PFSK-1 (cell line): ENCODE measurements at regions not wholly inside any gene's neighbourhood (a gene's known extent, or its start where the extent isn't known, plus 50 kb on each side); places are given as distances from the start of the nearest gene placed in this dataset.

Experiments used
- FOXP2 ChIP-seq: optimal IDR thresholded peaks from 2 replicates; pipeline ENCODE3; 2011; ENCODE audit warnings: borderline replicate concordance, control low read depth, inconsistent platforms; ENCODE audit not compliant: insufficient read depth; ENCODE audit errors: extremely low read length, extremely low read depth
- POLR2AphosphoS5 ChIP-seq: IDR thresholded peaks from 2 replicates; pipeline ENCODE4 v1.6.1; 2012; ENCODE audit warnings: low read depth, mild to moderate bottlenecking, control low read depth, low read length, moderate library complexity
- SIN3A ChIP-seq: IDR thresholded peaks from 2 replicates; pipeline ENCODE4 v1.6.1; 2012; ENCODE audit warnings: mild to moderate bottlenecking, low read length, moderate library complexity, borderline replicate concordance; ENCODE audit not compliant: insufficient read depth
- TAF1 ChIP-seq: IDR thresholded peaks from 2 replicates; pipeline ENCODE4 v1.6.1; 2012; ENCODE audit warnings: low read length, control low read depth, borderline replicate concordance; ENCODE audit not compliant: insufficient read depth
- TF ChIP-seq, protein P1 (sequence below), 2 experiments: IDR thresholded peaks; 2 replicates each; pipeline versions ENCODE4 v1.6.1 to v1.8.0; 2011 to 2012; ENCODE audit warnings: low read depth in 2 of 2, low read length in 2 of 2, control low read depth in 1 of 2, inconsistent platforms in 1 of 2, mild to moderate bottlenecking in 1 of 2, moderate library complexity in 1 of 2; ENCODE audit not compliant: insufficient read depth in 1 of 2

DNA sequence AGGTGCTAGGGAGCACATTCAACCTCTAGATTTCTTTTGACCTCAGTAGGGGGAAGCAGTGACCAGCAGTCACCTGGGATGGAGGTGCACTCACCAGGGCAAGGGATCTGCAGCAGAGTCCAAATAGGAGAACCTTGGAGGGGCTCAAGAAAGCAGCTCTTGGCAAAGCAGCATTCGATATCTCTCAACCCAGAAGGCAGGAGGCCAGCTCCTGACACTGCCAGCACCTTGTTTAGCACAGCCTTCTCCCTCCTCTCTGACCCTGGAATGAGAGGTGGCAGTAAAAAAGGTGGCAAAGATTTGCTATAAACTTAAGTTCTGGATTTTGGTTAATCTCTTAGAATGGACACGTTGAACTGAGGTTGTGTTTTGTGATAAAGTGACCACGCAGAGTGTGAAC, 107.9 kb downstream of the AQP9 start:
- TF ChIP-seq, protein P1, sequence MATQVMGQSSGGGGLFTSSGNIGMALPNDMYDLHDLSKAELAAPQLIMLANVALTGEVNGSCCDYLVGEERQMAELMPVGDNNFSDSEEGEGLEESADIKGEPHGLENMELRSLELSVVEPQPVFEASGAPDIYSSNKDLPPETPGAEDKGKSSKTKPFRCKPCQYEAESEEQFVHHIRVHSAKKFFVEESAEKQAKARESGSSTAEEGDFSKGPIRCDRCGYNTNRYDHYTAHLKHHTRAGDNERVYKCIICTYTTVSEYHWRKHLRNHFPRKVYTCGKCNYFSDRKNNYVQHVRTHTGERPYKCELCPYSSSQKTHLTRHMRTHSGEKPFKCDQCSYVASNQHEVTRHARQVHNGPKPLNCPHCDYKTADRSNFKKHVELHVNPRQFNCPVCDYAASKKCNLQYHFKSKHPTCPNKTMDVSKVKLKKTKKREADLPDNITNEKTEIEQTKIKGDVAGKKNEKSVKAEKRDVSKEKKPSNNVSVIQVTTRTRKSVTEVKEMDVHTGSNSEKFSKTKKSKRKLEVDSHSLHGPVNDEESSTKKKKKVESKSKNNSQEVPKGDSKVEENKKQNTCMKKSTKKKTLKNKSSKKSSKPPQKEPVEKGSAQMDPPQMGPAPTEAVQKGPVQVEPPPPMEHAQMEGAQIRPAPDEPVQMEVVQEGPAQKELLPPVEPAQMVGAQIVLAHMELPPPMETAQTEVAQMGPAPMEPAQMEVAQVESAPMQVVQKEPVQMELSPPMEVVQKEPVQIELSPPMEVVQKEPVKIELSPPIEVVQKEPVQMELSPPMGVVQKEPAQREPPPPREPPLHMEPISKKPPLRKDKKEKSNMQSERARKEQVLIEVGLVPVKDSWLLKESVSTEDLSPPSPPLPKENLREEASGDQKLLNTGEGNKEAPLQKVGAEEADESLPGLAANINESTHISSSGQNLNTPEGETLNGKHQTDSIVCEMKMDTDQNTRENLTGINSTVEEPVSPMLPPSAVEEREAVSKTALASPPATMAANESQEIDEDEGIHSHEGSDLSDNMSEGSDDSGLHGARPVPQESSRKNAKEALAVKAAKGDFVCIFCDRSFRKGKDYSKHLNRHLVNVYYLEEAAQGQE (IDR thresholded peaks at IDR 0.05; ENCODE audit: insufficient read depth in 1 of 2, low read depth in 2 of 2, low read length in 2 of 2): no peak
- TF ChIP-seq SIN3A (no peak), TAF1 (no peak), FOXP2 (no peak), POLR2AphosphoS5 (no peak)

DNA sequence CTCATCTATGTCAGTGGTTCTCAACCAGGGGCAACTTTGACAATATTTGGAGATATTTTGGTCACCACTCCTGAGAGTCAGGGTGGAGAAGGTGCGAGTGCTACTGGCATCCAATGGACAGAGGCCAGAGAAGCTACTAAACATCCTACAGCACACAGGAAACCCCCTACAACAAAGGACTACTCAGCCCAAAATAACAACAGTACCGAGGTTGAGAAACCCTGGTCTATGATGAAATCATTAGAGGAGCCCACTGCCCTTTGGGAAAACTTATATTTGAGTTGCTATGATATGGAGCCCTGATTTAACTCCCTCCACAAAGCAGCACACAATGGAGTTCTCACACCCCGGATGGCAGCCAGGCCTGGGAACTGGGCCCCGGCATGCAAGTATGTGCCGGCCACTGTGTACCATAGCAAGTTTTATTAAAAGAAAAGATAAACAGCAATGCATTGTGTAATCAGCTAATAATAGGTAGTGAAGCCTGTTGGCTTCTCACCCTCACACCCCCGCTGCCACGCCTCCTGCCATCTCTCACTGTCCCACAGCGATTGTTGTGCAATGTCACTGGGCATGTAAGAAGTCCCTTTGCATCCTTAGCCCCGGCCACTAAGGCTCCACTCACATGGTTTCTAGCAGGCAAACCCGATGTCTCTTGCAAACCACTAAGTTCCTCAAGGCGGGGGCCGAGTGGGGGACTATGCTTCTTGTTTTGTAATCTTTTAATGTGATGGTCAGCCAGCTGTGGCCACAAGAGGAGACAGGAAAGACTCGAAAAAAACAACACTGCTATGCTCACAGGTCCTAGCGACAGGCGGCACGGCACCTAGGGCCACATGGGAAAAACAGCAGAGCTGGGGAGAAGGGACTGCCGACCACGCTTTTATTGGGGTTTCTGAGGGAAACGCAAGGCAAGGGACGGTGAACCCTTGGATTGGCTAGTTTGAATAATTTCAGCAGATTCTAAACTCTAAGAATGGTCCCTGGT, 110.0 kb downstream of the AQP9 start:
- TF ChIP-seq TAF1: no peak
- TF ChIP-seq, protein P1 (IDR thresholded peaks at IDR 0.05; ENCODE audit: insufficient read depth in 1 of 2, low read depth in 2 of 2, low read length in 2 of 2): no peak
- no peak for TF ChIP-seq POLR2AphosphoS5
- TF ChIP-seq FOXP2: no peak
- no peak for TF ChIP-seq SIN3A

DNA sequence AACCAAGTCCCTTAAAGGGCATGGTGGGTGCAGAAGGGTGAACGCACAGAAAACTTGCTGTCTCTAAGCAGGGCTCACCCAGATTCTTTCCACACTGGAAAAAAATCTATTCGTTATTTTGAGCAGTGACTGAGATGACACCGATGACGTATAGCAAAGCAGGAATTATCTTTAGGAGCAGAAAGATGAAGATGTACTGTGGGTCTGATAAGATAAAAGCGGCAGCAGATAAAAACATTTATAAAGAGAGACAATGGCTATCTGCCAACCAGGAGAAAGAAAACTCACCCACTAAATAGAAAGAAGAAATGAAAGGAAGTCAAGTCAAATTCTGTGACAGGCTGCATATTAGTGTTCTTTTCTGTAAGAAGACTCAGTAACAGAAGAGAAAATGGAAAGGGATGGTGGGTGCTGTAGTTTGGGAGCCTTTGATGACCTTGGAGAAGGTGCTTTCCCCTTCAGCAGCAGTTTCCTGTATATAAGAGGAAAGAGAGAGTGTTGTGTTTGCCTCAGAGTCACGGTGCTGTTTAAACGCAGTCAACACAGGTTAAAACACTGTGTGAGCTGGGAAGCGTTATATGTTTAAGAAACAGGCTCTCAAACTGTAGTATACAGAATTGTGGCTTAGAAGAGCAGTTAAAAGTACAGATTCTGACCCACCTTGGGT, 111.6 kb downstream of the AQP9 start:
- TF ChIP-seq TAF1: no peak
- TF ChIP-seq POLR2AphosphoS5: no peak
- TF ChIP-seq FOXP2: no peak
- TF ChIP-seq SIN3A: no peak
- TF ChIP-seq, protein P1 (IDR thresholded peaks at IDR 0.05; ENCODE audit: insufficient read depth in 1 of 2, low read depth in 2 of 2, low read length in 2 of 2): no peak

GRCh38 chr15:58252586-58253323, 114.6 kb downstream of the AQP9 start:
- TF ChIP-seq FOXP2 (no peak), SIN3A (no peak), TAF1 (no peak), POLR2AphosphoS5 (no peak)
- TF ChIP-seq, protein P1 (IDR thresholded peaks at IDR 0.05; ENCODE audit: insufficient read depth in 1 of 2, low read depth in 2 of 2, low read length in 2 of 2): no peak
